ENCODE measurements at regions not wholly inside any gene's neighbourhood (a gene's known extent, or its start where the extent isn't known, plus 50 kb on each side); places are given as distances from the start of the nearest gene placed in this dataset.
A peak's percentile ranks its signal among the peaks of the same experiment; 100 is the strongest.

DNA sequence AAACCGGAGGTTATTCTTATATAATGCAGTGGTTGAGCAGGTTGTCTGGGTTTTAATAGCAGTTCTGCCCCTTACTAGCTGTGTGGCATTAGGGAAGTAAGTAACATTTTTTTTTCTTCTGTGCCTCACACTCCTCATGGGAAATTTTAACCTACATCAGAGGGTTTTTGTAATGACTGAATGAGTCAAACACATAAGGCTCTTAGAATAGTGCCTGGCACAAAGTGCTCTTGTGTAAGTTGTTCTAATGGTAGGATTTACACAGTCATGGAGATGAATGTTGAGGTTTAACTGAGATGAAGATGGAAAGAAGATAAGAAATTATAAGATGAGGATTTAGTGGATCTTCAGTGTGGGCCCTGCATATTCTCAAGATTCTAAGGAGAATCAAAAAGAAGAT, 68.4 kb upstream of the PHIP start:
- no peak for FAIRE-seq
- Histone ChIP-seq H2AFZ (ENCODE audit: low read length) (0 out of 2 replicates have a peak overlapping the region, but pooled peaks have one; percentile 9), H3K4ac (replicated peaks; ENCODE audit: insufficient read length, low read depth, low read length) (no peak overlapping the region)

More for the DNA sequence above, 68.4 kb upstream of the PHIP start:
- H3K36me3 ChIP-seq (ENCODE audit: control insufficient read depth in 2 of 4, insufficient read depth in 4 of 4, low read length in 3 of 4) = no peaks in the 10 kb centered on the region
- 92% methylated on average over 1 of the region's 1 CpG; no CpG with 5 or more reads in 1 of the 2 experiments for WGBS, 2 experiments (ENCODE audit: extremely low coverage in 1 of 2, insufficient coverage in 1 of 2, insufficient read length in 1 of 2, insufficient replicate concordance in 2 of 2, low coverage in 1 of 2, low lambda C conversion rate in 2 of 2, missing lambda C conversion rate in 1 of 2)
- no peak overlapping the region for H3K56ac ChIP-seq (replicated peaks; ENCODE audit: insufficient read length, low read depth, low read length)
- peaks cover 0 to 11% (median 5%) of the 10 kb centered on the region in 4 experiments; a peak in 4 of 7 replicates for H3K4me1 ChIP-seq (replicated peaks in 1 of 4; ENCODE audit: control insufficient read depth in 3 of 4, insufficient read depth in 4 of 4, low read length in 3 of 4)
- TF ChIP-seq SRF (IDR thresholded peaks at IDR 0.05; ENCODE audit: low read depth, low read length) (no peak), POLR2A (IDR thresholded peaks at IDR 0.05; ENCODE audit: control extremely low read depth in 1 of 2, low read depth in 2 of 2, low read length in 2 of 2) (no peak), CHD2 (IDR thresholded peaks at IDR 0.05; ENCODE audit: low read length) (no peak), JUN (IDR thresholded peaks at IDR 0.05; ENCODE audit: low read depth, low read length) (no peak), CEBPB (IDR thresholded peaks at IDR 0.05; ENCODE audit: low read depth, low read length) (no peak), FOSL1 (IDR thresholded peaks at IDR 0.05; ENCODE audit: insufficient read depth, low read depth, low read length) (no peak), KDM4A (IDR thresholded peaks at IDR 0.05; ENCODE audit: low read depth, low read length, severe bottlenecking) (no peak), SP2 (IDR thresholded peaks at IDR 0.05; ENCODE audit: low read length) (no peak), RXRA (IDR thresholded peaks at IDR 0.05; ENCODE audit: insufficient read depth, low read depth, low read length) (no peak), RAD21 (IDR thresholded peaks at IDR 0.05 in 1 of 2, conservative IDR thresholded peaks at IDR 0.05 in 1 of 2; ENCODE audit: low read depth in 2 of 2, low read length in 2 of 2) (no peak), TCF12 (IDR thresholded peaks at IDR 0.05; ENCODE audit: low read depth, low read length) (no peak), RBBP5 (IDR thresholded peaks at IDR 0.05; ENCODE audit: borderline replicate concordance, low read depth, low read length) (no peak), BCL11A (IDR thresholded peaks at IDR 0.05; ENCODE audit: low read depth in 2 of 2, low read length in 2 of 2) (no peak), MAFK (IDR thresholded peaks at IDR 0.05; ENCODE audit: low read depth, low read length) (no peak), JUND (IDR thresholded peaks at IDR 0.05; ENCODE audit: low read length) (no peak)
- H2BK12ac ChIP-seq (ENCODE audit: low read depth, low read length) = no peak overlapping the region
- no peak overlapping the region for H4K91ac ChIP-seq (replicated peaks; ENCODE audit: insufficient read length, low read length)
- H3K23ac ChIP-seq (ENCODE audit: insufficient read length) = no peak overlapping the region
- H4K5ac ChIP-seq (ENCODE audit: insufficient read length, low read depth, low read length) = no peak overlapping the region
- H4K20me1 ChIP-seq (replicated peaks in 1 of 2; ENCODE audit: control insufficient read depth in 1 of 2, insufficient read depth in 2 of 2, low read length in 2 of 2) = no peaks in the 10 kb centered on the region
- no peak overlapping the region for H2BK20ac ChIP-seq (ENCODE audit: low read length)
- no peak overlapping the region for H3K14ac ChIP-seq (ENCODE audit: insufficient read length)
- H3K23me2 ChIP-seq (ENCODE audit: low read depth, low read length) = no peaks in the 10 kb centered on the region
- no peak overlapping the region for H2AK5ac ChIP-seq (ENCODE audit: low read depth, low read length)
- no peaks in the 10 kb centered on the region for H3K27me3 ChIP-seq (replicated peaks in 1 of 4; ENCODE audit: control insufficient read depth in 3 of 4, extremely low read depth in 1 of 4, insufficient read depth in 3 of 4, low read length in 3 of 4)
- H3K79me2 ChIP-seq (ENCODE audit: control insufficient read depth in 1 of 2, insufficient read depth in 2 of 2, low read length in 2 of 2) = no peaks in the 10 kb centered on the region
- no peak overlapping the region for H4K8ac ChIP-seq (ENCODE audit: extremely low read depth, insufficient read depth, low read length)
- POLR2A ChIA-PET (ENCODE audit: partially characterized antibody) = no interaction called here
- no peak for DNase-seq (ENCODE audit: low read depth in 1 of 2, low spot score in 2 of 2)
- no peak overlapping the region for H3K9ac ChIP-seq (replicated peaks in 1 of 4; ENCODE audit: extremely low read depth in 1 of 4, low read depth in 3 of 4, low read length in 3 of 4)
- H3K27ac ChIP-seq (ENCODE audit: low read depth, low read length) = no peak overlapping the region
- no peaks in the 10 kb centered on the region for H3K9me3 ChIP-seq (ENCODE audit: insufficient read depth in 2 of 2, low read depth in 1 of 2, low read length in 1 of 2)
- no peak overlapping the region for H3K4me2 ChIP-seq (ENCODE audit: insufficient read depth in 1 of 2, low read depth in 2 of 2, low read length in 2 of 2)
- no peak overlapping the region for H3K4me3 ChIP-seq (ENCODE audit: extremely low read depth in 1 of 4, insufficient read depth in 2 of 4, low read depth in 3 of 4, low read length in 4 of 4)
- H3K79me1 ChIP-seq (ENCODE audit: low read depth, low read length) = no peaks in the 10 kb centered on the region
- no peak overlapping the region for H3K18ac ChIP-seq (ENCODE audit: extremely low read depth, low read length)
- no peak overlapping the region for H2BK15ac ChIP-seq (ENCODE audit: low read length)
- H2BK5ac ChIP-seq (ENCODE audit: low read depth, low read length) = no peak overlapping the region
- CTCF ChIA-PET (ENCODE audit: partially characterized antibody) = no interaction called here
- H2BK120ac ChIP-seq (replicated peaks; ENCODE audit: low read depth, low read length) = no peak overlapping the region
